ENCODE measurements at regions not wholly inside any gene's neighbourhood (a gene's known extent, or its start where the extent isn't known, plus 50 kb on each side); places are given as distances from the start of the nearest gene placed in this dataset.

DNA sequence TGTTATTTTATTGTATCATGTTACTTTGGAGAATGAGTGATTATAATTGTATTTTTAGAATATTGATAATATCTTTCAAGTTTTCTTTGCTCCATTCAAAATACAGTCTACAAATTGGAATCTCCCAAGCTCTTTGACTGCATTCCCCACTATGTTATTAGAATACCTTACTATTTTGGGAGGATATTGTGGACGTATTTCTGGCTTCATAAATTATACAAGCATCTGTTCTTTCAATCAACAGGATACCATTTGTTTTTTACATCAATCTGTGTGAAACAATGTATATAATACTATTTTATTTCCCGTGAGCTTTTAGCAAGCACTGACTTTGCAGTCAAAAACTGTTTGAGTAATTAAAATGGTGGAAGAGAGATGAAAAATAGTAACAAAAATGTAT is 226.5 kb downstream of the PTPRC start:
- FAIRE-seq: no peak

DNA sequence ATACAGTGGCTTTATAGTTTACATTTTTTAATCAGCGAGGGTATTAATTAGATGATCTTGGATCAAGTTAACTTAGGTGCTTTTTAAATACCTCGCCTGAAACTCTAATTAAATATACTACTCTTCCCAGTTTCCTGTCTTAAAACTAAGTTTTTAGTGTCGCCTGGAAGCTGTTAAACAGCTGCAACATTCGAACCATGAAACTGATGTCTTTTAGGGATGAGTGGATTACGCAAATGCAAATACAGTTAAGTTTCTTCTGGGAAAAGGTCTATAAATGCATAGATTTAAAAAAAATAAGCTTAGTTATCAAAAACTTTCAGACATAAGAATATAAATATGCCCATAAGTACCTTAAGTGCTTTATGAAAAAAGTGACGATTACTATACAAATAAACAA is 228.3 kb downstream of the PTPRC start:
- no peak for FAIRE-seq

DNA sequence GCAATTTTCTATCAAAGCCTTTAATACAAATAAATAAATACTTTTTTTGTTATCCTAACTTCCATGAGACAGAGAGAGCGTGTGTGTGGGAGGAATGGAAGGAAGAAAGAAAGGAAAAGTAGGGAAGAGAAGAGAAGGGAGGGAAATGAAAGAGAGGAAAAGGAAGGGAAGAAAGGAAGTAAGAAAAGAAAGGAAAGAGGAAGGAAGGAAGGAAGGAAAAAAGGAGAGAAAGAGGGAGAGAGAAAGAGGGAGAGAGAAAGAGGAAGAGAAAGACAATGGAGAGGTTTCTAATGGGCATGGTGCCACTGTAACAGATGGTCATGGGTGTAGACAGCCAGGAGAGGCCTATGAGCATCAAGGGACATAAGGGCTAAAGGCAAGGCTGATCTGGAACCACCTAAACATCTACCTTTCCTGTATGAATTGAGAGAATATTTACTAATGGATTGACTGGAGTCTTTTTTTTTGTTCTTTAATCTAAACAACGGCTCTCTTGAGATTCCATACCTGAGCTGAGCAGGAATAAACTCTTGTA is 234.9 kb downstream of the PTPRC start:
- no peak for FAIRE-seq

DNA sequence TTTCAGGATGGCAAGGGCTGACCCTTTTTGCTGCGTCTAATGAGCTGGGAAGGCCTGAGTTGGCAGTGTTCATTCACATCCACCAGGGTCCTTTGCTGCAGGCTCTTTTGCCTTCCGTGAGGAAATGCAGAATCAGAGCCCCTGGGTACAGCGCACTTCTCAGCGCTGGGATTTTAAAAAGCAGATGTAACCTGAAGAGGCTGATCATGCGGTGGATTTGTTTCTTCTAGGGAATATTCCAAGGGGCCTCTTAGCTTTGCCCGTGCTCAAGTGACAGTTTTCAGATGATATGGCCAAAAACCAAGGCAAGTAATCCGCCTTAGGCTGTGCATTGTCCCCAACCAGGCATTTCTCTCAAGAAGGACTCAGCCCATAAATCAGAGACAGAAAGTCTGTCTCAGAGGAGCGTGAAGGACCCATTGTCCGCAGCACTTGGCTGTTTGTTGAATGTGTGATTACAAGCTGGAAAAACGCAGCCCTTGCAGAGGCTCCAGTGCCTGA is 237.6 kb downstream of the PTPRC start:
- FAIRE-seq: no peak

DNA sequence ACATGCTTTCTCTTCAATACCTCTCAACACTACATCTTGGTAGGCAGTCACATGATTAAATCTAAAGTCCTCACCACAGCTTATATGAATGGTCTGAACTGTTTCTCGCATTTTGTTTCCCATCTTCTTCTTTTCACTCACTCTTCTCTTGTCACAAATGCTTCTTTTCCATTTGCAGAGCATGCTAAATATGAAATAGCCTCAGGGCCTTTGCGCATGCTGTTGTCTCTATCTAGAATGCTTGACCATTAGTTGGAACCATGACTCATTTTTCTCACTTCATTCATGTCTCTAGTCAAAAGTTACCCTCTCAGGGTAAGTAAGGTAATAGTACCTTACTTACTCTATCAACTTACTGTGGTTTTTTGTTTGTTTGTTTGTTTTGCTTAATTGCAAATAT is 239.7 kb downstream of the PTPRC start:
- no peak for FAIRE-seq

DNA sequence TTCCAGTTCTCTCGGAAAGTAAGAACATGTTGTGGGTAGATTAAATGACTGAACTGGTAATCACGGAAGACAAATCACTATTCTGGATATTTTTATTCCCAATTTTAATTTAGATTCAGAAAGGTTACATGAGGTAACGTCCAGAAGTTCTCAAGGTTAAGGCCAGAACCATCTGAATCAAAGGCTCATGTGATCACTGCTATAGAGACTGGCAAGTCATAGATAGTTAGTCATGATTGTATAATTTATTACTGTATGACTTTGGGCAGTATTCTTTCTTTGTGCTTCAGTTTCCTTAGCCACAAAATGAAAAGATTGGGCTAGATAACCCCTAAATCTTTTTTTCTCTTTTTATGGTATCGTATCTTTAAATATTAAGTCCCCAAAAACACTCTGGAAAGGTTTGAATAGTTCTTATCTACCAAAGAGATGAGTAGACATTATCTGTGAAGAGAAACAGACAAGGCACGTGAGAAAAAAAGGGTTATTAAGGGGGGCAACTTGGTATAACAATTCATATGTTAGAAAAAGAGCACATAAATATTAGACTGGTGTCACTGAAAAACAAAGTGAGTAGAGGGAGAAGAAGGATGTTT is 241.0 kb downstream of the PTPRC start:
- no peak for FAIRE-seq

DNA sequence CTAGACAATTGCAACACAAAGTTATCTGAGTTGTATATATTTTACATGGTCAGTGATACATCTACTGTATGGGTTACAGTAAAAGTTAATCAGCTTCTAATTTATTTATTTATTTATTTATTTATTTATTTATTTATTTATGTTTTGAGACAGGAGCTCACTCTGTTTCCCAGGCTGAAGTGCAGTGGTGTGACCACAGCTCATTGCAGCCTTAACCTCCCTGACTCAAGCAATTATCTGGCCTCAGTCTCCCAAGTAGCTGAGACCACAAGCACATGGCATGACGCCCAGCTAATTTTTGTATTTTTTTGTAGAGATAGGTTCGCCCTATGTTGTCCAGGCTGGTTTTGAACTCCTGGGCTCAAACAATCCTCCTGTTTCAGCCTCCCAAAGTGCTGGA is 241.6 kb downstream of the PTPRC start:
- no peak for FAIRE-seq

DNA sequence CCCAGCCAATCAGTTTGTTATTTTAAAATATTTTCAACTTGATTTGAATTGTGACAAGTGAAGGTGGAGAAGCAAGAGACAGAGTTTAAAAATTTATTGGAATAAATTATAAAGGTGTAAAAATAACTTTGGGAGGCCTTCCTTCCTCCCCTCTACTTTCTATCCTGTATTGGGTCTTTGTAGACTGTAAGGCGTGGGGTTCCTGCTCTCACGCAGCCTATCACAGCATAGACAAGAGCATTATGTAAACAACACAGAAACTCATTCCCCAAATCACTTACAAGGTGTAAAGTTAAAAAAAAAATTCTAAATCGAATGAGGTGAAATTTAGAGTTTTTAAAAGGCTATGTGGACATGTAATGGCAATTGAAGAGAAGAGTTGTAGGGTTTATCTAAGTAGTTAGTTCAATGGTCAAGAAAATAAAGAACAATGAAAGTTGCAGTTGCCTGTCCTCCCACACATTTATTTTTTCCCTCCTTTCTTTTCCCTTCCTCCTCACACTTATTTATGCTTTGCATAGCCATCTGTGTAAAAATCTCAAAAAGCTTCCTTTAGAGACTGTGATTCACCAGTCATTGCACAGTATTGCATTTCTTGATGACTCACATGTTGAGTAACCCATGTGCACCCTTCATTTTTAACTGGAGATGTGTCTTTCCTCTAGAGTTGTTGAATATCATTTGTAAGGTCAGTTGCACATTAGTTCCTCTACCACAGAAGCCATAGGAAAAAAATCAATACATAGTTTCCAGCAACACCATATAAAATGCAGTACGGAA is 242.2 kb downstream of the PTPRC start:
- no peak for FAIRE-seq

DNA sequence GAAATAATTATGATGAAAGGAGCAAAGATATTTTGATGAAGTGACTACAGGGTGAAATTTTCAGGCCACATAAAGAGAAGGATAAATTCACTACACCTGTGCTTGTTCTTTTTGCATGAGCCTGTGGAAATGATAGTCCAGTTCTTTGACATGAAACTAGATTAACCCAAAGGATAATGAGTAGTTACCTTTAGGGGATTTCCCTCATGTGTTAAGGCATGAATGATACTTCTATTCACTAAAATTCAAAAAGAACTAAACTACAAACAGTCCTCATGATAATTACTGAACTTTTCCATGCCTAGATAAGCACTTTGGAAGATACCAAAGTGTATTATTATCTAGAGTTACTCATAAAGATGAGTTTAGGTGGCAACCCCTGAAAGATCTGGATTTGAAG is 244.3 kb downstream of the PTPRC start:
- no peak for FAIRE-seq

DNA sequence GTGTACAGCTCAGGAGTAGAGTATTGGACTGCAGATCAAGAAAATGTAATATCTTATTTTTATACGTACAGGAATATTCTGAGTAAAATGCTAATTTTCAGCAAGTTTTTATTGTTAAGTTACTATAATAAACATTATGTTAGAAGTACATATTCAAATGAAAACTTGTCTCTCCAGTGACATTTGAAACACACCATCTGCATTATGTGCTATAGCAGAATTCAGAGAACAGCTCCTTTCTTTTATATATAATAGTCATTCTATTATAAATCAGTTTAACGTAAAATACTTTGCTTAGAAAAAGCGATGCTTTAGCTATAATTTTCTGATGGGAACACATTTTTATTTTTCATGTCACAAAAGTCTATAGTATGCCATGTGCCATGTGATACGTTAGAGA is 249.0 kb downstream of the PTPRC start:
- no peak for FAIRE-seq

DNA sequence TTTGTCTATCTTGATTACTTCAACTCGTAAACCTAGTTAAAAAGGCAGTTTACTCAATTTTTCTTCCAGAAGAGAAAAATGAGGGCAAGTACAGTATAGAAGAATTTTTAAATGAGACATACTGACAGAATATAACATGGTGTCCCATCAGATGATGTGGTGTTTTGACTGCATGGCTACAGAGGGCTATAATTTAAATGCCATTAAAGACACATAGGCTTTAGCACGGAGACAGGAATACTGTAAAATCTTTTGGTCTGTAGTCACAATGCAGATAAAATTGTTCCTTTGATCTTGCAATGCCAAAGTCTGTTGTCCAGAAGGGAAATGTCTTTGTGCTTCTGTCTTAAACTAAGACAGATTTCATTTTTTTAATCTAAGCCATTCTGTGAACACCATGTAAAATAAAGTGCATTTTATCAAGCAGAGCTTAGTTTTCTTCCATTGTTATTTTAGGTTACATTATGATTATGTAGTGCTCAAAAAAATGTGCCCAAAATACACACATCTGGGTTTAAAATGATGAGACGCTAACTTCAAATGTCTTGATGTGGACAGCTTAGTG is 249.6 kb downstream of the PTPRC start:
- FAIRE-seq: no peak

DNA sequence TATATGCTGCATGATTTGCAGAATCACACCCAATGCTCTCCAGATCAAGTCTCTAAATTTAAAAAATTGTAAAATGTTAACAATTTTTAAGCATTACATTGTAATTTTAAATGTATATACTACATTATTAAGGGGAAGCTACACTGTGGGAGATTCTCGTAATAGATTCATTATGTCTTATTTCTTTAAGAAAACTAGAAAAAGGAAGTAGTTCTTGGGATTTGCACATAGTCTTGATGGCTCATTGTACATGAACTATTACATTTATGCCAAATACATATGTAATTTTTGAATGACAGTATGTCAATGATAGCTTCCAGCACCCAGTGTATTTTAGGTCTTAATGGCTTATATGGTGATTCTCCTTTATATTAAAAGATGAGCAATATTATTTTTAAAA is 250.3 kb downstream of the PTPRC start:
- no peak for FAIRE-seq

DNA sequence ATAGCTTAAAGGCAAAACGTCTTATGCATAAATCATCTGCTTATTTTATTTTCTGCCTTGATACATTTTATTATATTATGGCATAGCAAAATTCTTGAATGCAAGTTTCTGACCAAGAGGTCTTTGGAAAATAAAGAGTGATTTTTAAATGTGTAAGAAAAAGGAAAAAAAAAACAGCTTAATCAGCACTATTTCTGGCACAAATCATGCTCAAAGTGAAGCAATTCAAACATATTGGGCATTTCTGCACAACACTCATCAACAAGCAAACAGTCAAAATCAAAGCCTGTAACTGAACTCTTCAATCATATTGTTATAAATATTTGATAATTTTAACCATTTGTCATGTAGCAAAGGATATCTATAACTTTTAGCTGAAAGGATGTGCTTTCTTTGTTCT is 250.9 kb downstream of the PTPRC start:
- no peak for FAIRE-seq

DNA sequence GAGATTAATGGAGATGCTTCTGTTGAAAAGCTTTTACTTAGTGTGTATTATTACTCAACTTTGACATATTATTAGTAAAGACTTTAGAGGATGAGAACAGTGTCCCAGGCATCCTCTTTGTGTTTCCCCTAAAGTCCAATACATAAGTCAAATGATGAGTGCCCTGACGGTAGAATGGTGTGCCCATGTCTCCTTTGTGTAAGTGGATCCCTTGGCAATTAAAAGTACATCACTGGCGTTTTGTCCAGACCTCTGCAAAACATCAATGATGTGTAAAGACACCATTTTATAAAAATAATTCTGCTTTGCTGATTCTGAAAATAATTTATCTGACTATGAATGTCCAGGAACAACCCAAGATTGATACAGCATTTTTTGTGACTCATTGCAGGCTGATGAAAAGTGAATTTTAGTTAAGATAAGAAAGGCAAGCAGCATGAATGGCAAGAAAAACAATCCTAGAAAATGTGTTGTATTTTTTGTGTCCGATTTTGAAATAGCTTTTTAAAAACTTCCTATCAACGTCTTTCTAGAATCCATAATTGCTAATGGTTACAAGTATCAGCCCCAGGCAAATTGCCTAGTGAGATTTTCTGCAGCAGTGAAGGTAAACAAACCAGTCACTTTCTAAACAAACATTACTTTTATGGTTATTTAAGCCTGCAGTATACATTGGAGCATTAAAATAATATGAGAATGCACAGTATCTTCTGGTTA is 251.5 kb downstream of the PTPRC start:
- no peak for FAIRE-seq

DNA sequence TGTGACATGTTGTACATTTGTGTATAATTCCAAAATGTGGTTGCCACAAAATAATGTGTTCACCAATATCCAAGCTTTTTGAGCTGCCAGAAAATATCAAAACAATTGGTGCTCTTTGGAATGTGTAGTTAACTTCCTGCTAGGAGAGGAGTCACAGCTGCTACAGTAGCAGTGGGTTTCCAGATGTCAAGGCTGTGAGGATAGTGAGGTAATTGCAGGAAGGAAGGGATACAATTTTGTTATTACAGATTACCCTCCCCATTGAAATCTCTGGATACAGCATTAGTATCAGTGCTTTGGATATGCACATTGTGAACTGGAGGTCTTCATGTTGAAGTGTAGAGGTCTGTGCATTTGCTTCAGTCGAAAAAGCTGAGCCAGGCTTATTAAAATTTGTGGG is 253.2 kb downstream of the PTPRC start:
- FAIRE-seq: no peak

DNA sequence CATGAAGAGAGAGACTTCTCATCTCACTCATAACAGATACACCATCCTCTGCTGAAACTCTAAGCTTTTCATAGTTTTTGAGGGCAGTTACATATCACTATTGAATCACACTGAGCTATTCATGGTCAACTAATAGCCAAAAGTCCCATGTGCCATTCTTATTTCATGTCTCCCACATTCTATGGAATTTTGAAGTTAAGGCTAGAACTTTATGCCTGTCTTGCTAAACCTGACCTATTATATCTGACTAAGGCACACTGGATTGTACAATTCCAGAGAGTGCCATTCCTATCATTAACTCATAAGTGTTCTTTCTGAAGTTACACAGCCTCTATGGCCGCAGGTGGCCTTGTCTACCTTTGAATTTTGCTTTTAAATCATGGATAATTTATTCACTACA is 254.3 kb downstream of the PTPRC start:
- no peak for FAIRE-seq

DNA sequence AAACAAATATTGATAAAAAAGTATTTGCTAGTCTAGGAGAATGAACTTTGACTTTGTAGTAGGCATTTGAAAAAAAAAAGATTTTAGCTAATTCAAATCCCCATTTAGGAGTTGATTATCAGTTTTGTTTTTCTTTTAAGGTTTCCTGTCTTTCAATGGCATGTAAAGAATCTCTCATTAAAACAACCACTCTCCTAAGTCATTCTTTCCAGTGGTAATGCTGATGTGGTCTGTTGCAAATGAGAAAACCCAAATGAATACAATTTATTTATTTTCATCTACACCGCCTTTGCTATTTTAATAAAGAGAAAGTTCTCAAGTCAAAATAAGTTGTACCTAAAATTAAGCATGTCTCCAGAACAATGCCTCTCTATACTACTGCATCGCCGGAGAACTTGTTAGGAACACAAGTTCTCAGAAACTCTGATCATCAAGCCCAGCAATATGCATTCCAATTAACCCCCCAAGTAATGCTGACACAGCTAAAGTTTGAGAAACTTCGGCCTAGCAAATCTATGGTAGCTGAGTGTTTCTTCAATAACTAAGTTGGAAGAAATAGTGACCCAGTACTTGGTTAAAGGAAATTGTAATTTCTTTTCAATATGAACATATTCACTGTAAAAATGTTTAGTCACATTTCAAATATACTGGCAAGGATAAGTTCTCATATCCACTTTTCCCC is 255.1 kb downstream of the PTPRC start:
- no peak for FAIRE-seq

DNA sequence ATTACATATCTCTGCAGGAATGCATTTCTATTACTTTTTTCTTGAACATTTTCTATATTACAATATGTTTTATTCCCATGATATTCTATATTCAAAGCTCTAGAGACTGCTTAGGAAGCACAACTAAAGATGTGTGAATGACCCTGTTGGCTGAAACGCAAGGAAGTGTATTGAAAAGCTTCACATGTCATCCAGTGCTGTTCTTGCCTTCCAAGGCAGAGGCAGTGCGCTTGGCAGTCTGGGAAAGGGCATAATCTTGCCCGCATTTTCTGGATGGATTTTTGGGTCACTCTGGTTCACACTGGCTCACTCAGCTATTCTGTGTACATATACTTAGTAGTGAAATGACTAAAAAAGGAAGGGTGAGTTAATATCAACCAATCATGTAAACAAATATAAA is 262.4 kb downstream of the PTPRC start:
- no peak for FAIRE-seq

DNA sequence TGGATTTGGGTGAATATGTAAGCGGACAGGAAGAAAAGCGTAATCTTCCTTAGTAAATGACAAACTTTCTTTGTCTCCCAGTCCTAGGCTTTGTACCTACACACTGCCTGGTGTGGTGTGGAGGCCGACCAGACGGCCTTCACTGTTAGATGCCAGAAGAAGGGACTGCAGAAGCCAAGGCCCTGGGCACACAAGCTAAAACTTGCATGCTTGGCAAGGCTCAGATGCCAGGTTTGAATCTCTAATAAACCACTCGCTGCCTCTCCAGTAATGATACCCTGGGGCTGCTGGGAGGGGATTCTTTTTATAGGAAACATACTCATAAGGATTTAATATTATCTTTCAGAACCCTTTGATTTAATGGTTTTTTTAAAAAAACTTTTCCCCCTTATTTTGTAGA is 263.8 kb downstream of the PTPRC start:
- no peak for FAIRE-seq

DNA sequence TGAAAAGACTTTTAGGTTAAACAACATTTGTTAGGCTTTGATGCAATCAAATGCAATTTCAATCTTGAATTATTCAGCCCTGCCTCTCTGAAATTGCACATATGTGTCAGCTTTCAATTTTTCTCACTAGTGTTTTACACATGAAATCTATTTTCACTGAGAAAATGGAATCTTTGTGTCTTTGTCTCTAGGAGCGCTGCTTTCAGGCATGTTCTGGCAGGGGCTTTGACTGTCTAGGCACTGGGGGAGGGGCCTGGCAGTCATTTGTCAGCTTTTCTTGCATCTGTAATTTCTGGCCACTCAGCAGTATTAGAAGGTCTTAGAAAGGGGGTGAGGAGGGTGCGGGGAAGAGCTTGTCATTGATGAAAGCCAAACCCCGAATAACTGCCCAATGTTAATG is 264.4 kb downstream of the PTPRC start:
- no peak for FAIRE-seq

DNA sequence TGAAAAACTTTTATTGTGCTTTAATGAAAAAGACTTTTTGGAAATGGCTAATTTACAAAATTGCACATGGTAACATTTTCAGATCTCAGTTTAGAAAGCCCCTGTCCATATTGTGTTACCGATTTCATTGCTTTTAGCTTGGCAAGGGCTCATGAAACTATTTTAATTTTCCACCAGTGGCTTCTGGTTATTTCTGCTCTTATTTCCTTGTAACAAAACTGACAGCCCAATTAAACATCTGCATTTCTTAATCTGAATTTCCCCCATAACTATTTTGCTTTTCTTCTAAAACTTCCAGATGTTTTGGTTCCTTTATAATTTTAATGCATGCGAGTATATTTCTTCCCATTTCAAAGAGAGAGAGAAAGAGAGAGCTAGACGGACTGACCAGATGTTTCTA is 264.8 kb downstream of the PTPRC start:
- no peak for FAIRE-seq

DNA sequence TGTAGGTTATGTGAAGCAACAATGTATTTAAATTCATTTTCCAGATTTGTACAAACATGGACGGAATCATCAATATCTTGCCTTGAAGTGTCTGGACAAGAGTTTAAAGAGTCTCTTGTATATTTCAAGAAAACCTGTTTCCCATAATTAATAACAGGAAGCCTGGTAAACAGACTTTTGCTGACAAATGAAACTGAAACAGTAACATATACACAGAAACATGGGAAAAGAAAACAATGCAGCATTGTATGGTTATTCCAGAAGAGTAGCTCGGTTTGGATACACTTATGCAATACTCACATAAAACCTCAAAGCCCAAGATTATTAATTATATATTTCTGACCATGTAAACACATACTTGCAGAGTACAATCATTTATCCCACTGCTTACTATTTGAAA is 265.5 kb downstream of the PTPRC start:
- no peak for FAIRE-seq

All from colon (tissue), 2 donors.